ENCODE measurements at regions not wholly inside any gene's neighbourhood (a gene's known extent, or its start where the extent isn't known, plus 50 kb on each side); places are given as distances from the start of the nearest gene placed in this dataset.

DNA sequence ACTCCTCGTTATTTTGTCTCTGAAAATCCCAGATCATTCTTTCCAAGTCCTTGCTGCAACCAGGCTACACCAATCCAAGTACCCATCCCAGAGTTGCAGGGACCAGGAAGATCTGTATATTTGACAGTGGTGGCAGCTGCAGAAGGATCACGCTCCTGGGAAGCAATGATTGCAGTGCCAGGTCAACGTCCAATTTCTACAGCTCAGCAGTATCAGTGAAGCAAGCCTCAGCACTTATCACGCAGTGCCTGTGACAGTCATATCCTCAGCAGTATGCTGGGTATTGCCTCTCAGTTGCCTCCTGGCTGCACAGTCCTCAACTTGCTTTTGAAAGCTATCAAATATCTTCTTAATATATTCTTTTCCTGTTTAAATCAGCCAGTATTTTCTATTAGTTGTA lies 66.7 kb downstream of the BARHL2 start:
- no peak for DNase-seq

- no peak for DNase-seq
Measured at GRCh38 chr1:90640325-90640724, 76.8 kb downstream of the BARHL2 start.

GRCh38 chr1:90622666-90623065 lies 94.4 kb downstream of the BARHL2 start:
- no peak for DNase-seq

DNA sequence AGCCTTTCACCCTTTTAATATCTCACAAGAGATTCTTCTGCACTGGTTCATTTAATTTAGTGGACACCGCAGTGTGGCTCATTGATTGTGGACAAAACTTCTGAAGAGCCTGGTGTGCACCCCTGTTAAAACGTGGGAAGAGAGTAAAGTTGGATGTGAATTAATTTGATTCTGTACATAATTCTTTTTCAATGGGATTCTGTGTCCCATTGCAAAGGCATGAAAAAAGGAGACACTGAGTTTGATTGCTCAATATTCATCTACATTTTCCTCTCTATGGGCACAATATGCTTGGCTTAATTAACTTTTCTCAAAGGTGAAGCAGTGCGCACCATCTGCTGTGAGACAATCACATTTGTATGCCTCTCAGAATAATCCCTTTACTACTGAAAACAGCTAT lies 95.1 kb downstream of the BARHL2 start:
- DNase-seq = no peak

DNA sequence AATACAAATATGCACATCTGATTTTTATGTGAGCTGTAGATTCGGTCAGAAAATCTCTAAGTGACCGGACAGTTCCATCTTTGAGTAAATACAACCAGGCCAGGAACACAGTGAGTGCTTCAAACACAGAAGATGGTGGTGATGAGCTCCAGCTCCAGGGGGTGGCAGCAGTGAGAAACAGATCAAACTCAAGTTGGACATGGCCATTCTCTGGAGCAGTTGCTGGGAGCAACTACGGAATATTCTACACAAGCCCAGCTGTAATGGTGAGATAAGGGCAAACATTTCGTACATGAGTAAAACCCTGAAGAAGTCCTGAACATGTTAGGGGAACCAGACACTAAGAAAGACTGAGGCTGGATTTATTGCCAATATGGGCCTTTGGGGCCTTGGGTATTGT lies 100.7 kb downstream of the BARHL2 start:
- DNase-seq = no peak

- no peak for DNase-seq
Measured at GRCh38 chr1:90614872-90615271, 102.2 kb downstream of the BARHL2 start.

GRCh38 chr1:90613371-90613770 lies 103.7 kb downstream of the BARHL2 start:
- DNase-seq = no peak

GRCh38 chr1:90612033-90612432 lies 105.1 kb downstream of the BARHL2 start:
- no peak for DNase-seq

GRCh38 chr1:90607736-90608135 lies 109.4 kb downstream of the BARHL2 start:
- DNase-seq = no peak

- no peak for DNase-seq
Measured at GRCh38 chr1:90605070-90605469, 112.0 kb downstream of the BARHL2 start.

GRCh38 chr1:90593312-90593711 lies 123.8 kb downstream of the BARHL2 start:
- DNase-seq = no peak

DNA sequence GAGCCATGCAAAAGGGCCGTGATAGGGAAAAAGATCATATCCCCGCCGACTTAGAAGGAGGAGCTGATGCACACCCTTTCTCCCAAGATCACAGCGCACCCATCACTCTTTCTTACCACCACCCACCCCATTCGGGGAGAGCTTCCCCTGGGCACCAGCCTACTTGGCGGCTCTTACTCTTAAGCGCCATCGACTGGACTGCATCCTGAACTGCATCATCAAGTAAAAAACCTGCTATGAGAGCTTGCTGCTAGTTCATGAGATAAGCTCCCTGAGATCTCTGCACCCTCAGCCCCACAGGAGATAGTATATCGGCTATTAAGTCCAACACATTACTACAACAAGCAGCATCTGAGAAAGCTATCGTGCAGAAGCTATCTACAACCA lies 125.1 kb downstream of the BARHL2 start:
- DNase-seq = no peak

DNA sequence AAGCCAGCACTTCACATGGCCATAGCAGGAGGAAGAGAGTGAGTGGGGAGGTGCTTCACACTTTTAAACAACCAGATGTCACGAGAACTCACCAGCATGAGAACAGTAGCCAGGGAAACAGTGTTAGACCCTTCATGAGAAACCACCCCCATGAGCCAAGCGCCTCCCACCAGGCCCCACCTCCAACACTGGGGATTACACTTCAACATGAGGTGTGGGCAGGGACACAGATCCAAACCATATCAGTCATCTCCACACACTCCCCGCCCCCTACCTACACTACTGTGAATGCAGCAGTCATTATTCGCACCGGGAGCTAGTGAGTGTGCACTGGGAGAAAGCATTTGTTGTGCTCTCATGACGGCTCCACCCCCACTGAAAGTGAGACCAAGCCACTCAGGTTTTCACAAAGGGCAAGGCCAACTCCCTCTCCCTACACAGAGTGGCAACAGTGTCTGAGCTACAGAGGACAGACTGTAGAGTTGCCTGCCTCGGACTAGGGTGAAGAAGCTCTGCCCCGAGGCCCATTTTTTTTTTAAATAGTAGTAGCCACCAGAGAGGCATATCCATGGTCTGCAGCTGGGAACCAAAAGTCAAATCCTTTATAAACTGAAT lies 125.6 kb downstream of the BARHL2 start:
- DNase-seq = no peak

DNA sequence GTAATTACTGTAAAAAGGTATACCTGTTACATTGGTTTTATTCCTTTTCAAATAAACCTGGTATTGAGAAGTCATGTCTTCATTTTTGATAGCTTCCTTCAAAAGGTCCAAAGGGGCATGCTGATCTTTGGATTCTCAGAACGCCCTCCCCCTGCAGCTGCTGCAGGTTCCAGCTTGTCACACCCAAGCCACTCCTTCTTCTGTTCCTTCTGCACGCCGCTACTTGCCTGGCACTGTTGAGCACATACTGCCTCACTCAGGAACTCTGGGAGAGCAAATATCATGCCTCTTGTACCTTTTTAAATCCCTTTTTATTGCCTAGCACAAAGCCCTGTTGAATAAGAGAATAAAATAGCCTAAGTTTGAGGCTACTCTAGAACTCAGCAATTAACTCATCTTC lies 136.9 kb downstream of the BARHL2 start:
- DNase-seq = no peak

DNA sequence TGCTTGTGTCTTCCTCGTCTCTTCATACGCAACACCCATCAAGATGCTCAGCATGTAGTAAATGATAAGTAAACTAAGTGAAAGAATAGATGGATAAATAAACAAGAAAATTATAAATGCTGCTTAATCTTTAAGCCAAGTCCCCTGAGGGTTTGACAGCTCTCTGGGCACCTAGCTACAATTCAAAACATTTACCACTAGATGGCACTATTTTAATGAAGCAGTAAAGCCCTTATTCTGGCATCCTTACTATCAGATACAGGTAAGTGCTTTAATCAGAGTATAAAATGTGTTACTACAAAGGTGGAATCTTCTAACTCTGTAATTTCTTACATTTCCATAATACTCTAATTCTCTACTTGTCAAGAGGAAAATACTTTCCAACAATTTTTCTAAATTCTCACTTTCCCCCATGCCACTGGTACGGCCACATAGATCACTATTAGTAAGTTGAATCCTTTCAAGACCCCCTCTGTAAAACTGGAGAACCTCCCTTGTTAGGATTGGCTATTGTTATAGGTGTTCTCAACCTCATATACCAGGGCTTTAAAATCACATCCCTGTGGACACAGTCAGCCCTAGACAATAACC lies 137.8 kb downstream of the BARHL2 start:
- peak in 3 of 6 experiments; percentile 5 to 39 (median 37) for DNase-seq

DNA sequence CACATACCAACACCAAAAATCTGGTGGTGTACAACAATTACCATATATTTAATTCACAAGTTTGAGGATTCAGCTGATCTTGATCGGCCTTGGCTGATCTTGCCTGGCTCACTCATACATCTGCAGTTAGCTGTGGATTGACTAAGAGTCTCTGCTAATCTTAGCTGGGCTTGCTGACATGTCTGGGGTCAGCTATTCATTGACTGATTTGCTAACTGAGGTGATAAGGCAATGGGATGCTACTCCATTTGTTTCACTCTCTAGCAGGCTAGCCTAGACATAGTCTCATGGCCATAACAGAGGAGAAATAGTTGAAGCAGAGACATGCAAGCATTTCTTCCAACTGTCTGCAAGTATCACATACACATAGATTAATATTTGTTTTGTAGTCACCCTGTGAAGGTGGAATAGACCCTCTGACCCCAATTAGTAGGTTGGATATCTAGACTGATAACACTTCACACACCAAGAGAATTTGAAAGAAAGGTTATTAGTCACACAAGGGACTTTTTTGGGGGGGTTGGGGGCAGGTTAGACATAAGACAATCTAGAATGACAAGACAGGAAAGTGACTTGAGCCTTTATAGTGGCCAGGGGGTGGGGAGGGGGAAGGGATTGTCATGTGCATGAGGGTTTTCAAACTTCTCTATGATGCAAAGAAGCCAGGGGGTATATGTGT lies 142.3 kb downstream of the BARHL2 start:
- no peak for DNase-seq

DNA sequence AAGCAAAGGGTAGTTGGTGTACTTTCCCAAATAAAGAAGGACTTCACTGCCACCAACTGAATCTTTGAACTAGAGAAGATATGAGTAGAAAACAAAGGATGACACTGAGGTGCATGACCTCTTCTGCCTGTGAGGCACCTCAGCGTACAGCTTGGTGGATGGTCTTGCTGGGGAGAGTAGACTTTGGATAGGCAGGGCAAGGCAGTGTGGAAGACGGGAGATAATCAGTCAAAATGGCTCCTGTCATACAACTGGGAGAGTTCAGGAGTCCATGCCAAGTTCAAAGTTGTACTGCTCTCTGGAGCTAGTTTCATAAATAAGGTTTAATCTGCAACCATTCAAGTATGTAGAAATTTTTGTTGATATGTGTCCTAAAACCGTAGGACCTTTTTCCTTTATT lies 143.4 kb downstream of the BARHL2 start:
- DNase-seq = no peak

- no peak for DNase-seq
Measured at GRCh38 chr1:90572446-90572845, 144.7 kb downstream of the BARHL2 start.

DNA sequence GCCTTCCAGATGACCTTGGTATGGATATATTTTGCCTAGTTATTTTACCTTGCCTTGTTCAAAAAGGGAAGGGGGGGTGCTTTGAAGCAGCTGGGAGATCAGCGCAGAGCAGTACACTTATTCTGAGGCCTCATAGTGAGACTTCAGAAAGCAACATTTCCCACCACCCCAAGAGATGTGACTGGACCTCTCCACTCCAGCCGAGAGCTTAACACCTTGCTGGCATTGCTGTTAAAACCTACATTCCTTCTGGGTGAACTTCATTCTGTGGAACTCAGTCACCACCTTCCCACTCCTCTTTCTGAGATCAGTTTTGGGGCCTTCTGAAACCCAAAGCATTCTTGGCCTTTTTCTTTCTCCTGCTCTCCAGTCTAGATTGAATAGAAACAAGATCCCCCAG lies 148.7 kb downstream of the BARHL2 start:
- no peak for DNase-seq

- DNase-seq = no peak
Measured at GRCh38 chr1:90564164-90564563, 152.9 kb downstream of the BARHL2 start.

GRCh38 chr1:90562892-90563291 lies 154.2 kb downstream of the BARHL2 start:
- no peak for DNase-seq

DNA sequence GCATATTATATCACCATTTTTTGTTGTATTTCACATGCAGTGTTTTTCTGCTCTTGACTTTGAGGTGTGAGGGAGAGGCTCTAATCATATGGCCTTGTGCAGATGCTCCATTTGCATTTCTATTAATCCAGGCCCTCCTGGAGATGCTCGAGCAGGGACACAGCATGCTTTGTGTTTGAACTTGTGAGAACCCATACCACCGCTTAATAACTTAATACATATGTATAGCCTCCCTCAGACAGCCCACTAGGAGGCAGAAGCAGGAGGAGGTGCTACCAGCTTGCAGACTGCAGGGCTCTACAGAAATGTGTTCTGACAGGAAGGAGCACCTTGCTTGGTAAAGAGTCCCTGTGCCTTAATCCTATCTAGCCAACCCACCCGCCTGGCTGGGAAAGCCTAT lies 155.2 kb downstream of the BARHL2 start:
- DNase-seq = no peak

DNA sequence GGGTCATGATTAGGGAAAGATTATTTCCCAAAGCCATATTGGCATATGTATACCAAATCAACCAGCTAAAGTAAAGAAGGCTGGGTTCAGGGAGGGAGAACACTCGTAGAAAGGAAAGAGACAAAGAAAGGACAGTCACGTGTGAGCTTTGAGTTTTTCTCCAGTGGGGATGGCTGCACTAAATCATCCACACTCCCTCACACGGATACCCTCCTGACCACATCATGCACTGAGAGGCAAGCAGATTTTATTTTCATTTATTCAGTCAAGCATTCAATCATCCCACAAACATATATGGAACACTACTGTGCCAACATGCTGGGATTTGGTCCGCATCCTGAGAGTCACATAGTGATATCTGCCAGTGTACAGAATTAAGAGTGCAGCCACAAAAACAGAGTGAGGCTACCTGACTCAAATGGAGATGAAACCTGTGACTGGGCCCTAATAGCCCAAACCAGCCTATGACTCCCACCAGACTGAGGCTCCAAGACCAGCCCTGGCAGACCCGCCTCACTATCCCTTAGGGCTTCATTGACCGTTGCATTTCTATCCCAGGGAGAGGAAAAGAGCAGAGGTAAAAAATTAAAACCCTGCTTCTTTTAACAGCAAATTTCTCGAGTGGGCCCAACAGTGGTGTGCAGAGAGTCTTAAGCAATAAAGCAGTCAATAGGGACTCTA lies 155.9 kb downstream of the BARHL2 start:
- no peak for DNase-seq

- DNase-seq = no peak
Measured at GRCh38 chr1:90558754-90559378, 158.2 kb downstream of the BARHL2 start.

Measured in stimulated activated naive CD4-positive, alpha-beta T cell (primary cell).